T-cell (primary cell): ENCODE measurements at regions not wholly inside any gene's neighbourhood (a gene's known extent, or its start where the extent isn't known, plus 50 kb on each side); places are given as distances from the start of the nearest gene placed in this dataset.

ENCODE experiments used
- ATAC-seq, 4 experiments: fragments of 200-7000 bp in 3 of 4; fragments of 150-1000 bp in 1 of 4; cut with Tn5 transposase; replicated peaks in 1 of 4; 1 replicate in 3 of 4; 2 replicates in 1 of 4; pipeline ENCODE4 v1.10.0; 2021; ENCODE audit warnings: moderate library complexity in 3 of 4, mild to moderate bottlenecking in 2 of 4, moderate number of reproducible peaks in 1 of 4
- CTCF ChIA-PET, 2 donors: fragments of 300-600 bp; sonication (Branson Sonifier 250); formaldehyde crosslinking; loops; one replicate each; lab custom pipeline; 2022; ENCODE audit warnings: antibody characterized with exemption in 2 of 2; lab: Charles Lee
- POLR2A ChIA-PET, 2 donors: fragments of 300-600 bp; sonication (Branson Sonifier 250); formaldehyde crosslinking; loops; one replicate each; lab custom pipeline; 2022; ENCODE audit warnings: antibody characterized with exemption in 2 of 2; lab: Charles Lee
- DNase-seq, 35 experiments: peaks; one replicate each; pipeline versions ENCODE4 v3.0.0 to v3.0.0-alpha.2; 2013 to 2023
- H3K27ac ChIP-seq: one replicate; pipeline ENCODE4 v1.5.1; 2013; ENCODE audit warnings: low read length
- H3K27me3 ChIP-seq, 2 experiments: replicated peaks in 1 of 2; 1 replicate in 1 of 2; 2 replicates in 1 of 2; pipeline versions ENCODE4 v1.6.1 to v1.7.0; 2013; ENCODE audit warnings: low read length in 1 of 2, mixed read lengths in 1 of 2; ENCODE audit not compliant: control insufficient read depth in 2 of 2, insufficient read depth in 2 of 2; ENCODE audit errors: extremely low read depth in 1 of 2
- H3K36me3 ChIP-seq, 2 donors: 1 replicate in 1 of 2; 2 replicates in 1 of 2; pipeline versions ENCODE4 v1.6.1 to v1.7.0; 2013; ENCODE audit warnings: low read length in 1 of 2; ENCODE audit not compliant: control insufficient read depth in 2 of 2, insufficient read depth in 1 of 2; ENCODE audit errors: extremely low read depth in 1 of 2
- H3K4me1 ChIP-seq, 2 experiments: 1 replicate in 1 of 2; 2 replicates in 1 of 2; pipeline versions ENCODE4 v1.6.1 to v1.7.0; 2013; ENCODE audit warnings: low read length in 2 of 2, mixed read lengths in 1 of 2; ENCODE audit not compliant: insufficient read depth in 2 of 2, control insufficient read depth in 1 of 2; ENCODE audit errors: extremely low read depth in 1 of 2
- H3K4me3 ChIP-seq, 2 donors: 1 replicate in 1 of 2; 2 replicates in 1 of 2; pipeline versions ENCODE4 v1.5.1 to v1.7.0; 2013; ENCODE audit warnings: mild to moderate bottlenecking in 2 of 2, low read length in 1 of 2, moderate library complexity in 1 of 2; ENCODE audit not compliant: control insufficient read depth in 1 of 2; ENCODE audit errors: extremely low read depth in 1 of 2
- H3K9me3 ChIP-seq: 2 replicates; pipeline ENCODE4 v1.7.0; 2013
- H3K27ac Mint-ChIP-seq, 2 donors: one replicate each; pipeline ENCODE4 v1.8.0; 2020 to 2021; ENCODE audit warnings: mild to moderate bottlenecking in 2 of 2, mixed read lengths in 2 of 2
- H3K27me3 Mint-ChIP-seq, 2 donors: one replicate each; pipeline ENCODE4 v1.8.0; 2021 to 2022; ENCODE audit warnings: mixed read lengths in 2 of 2
- H3K36me3 Mint-ChIP-seq: one replicate; pipeline ENCODE4 v1.8.0; 2021; ENCODE audit warnings: mixed read lengths
- H3K4me1 Mint-ChIP-seq, 3 donors: one replicate each; pipeline ENCODE4 v1.8.0; 2020 to 2022; ENCODE audit warnings: mixed read lengths in 3 of 3, mild to moderate bottlenecking in 1 of 3
- H3K4me3 Mint-ChIP-seq, 3 donors: one replicate each; pipeline ENCODE4 v1.8.0; 2020 to 2022; ENCODE audit warnings: mild to moderate bottlenecking in 3 of 3, mixed read lengths in 3 of 3, moderate library complexity in 3 of 3
- H3K9me3 Mint-ChIP-seq, 3 donors: one replicate each; pipeline ENCODE4 v1.8.0; 2020 to 2022; ENCODE audit warnings: mixed read lengths in 3 of 3
- WGBS: methylation state at CpG from one replicate; pipeline ENCODE4 v1.1.5; 2013; ENCODE audit warnings: missing lambda C conversion rate; ENCODE audit not compliant: insufficient coverage; 5-methylcytosine and 5-hydroxymethylcytosine counted together

GRCh38 chr2:100675373-100675772, 112.6 kb downstream of the PDCL3 start:
- no peaks in the 10 kb centered on the region for H3K36me3 ChIP-seq

GRCh38 chr2:100675855-100676254, 113.1 kb downstream of the PDCL3 start:
- POLR2A ChIA-PET: no interaction called here
- Histone ChIP-seq H3K4me1 (peaks cover 3 to 6% of the 10 kb centered on the region in 2 experiments), H3K27me3 (no peaks in the 10 kb centered on the region), H3K36me3 (no peaks in the 10 kb centered on the region), H3K9me3 (no peaks in the 10 kb centered on the region), H3K27ac (no peak overlapping the region), H3K4me3 (no peak overlapping the region)
- CTCF ChIA-PET: interaction anchor here in 1 of 2 donors (0.5 to 0.6 kb wide), 2 partner anchors 46 to 1141 kb away, joined by 3 read pairs; no protein-coding TSS in a partner anchor
- Mint-ChIP-seq H3K27ac (no peak overlapping the region), H3K27me3 (peaks cover 0 to 1% of the 10 kb centered on the region in 2 donors), H3K36me3 (no peaks in the 10 kb centered on the region), H3K9me3 (no peaks in the 10 kb centered on the region), H3K4me3 (no peak overlapping the region), H3K4me1 (peaks cover 13 to 22% (median 18%) of the 10 kb centered on the region in 3 donors)
- ATAC-seq (no peak), DNase-seq (no peak)
- WGBS: 83% methylated on average over 3 of the region's 4 CpGs

More at GRCh38 chr2:100675373-100675772, 112.6 kb downstream of the PDCL3 start:
- H3K4me1 ChIP-seq: peaks cover 3 to 6% of the 10 kb centered on the region in 2 experiments
- ATAC-seq: no peak
- ChIA-PET POLR2A (no interaction called here), CTCF (interaction anchor here in 1 of 2 donors (0.6 kb wide), 1 partner anchor 1141 kb away, joined by 3 read pairs; no protein-coding TSS in a partner anchor)
- no peaks in the 10 kb centered on the region for H3K9me3 ChIP-seq
- H3K27me3 ChIP-seq: no peaks in the 10 kb centered on the region
- H3K4me3 ChIP-seq: no peak overlapping the region
- DNase-seq: no peak
- Mint-ChIP-seq H3K27me3 (peaks cover 0 to 1% of the 10 kb centered on the region in 2 donors), H3K4me3 (no peak overlapping the region), H3K9me3 (no peaks in the 10 kb centered on the region), H3K27ac (no peak overlapping the region), H3K4me1 (peaks cover 9 to 17% (median 13%) of the 10 kb centered on the region in 3 donors), H3K36me3 (no peaks in the 10 kb centered on the region)
- H3K27ac ChIP-seq: no peak overlapping the region
- WGBS: 86% methylated on average over 2 of the region's 6 CpGs

- ATAC-seq (no peak), DNase-seq (no peak)
- Mint-ChIP-seq H3K27me3 (peaks cover 0 to 1% of the 10 kb centered on the region in 2 donors), H3K27ac (no peak overlapping the region), H3K36me3 (no peaks in the 10 kb centered on the region), H3K9me3 (no peaks in the 10 kb centered on the region), H3K4me3 (no peak overlapping the region), H3K4me1 (peaks cover 13 to 22% (median 18%) of the 10 kb centered on the region in 3 donors)
- POLR2A ChIA-PET: no interaction called here
- Histone ChIP-seq H3K4me1 (peaks cover 3 to 6% of the 10 kb centered on the region in 2 experiments), H3K9me3 (no peaks in the 10 kb centered on the region), H3K27me3 (no peaks in the 10 kb centered on the region), H3K27ac (no peak overlapping the region), H3K36me3 (no peaks in the 10 kb centered on the region), H3K4me3 (no peak overlapping the region)
- CTCF ChIA-PET: interaction anchor here in 1 of 2 donors (0.5 to 0.9 kb wide), 2 partner anchors 9 to 47 kb away, joined by 3 read pairs; no protein-coding TSS in a partner anchor
- 88% methylated on average over 3 of the region's 4 CpGs for WGBS
Observed at GRCh38 chr2:100676346-100676745, 113.6 kb downstream of the PDCL3 start.

GRCh38 chr2:100677611-100678185, 114.9 kb downstream of the PDCL3 start:
- H3K36me3 ChIP-seq: no peaks in the 10 kb centered on the region
- H3K27ac ChIP-seq: no peak overlapping the region
- no peak overlapping the region for H3K27ac Mint-ChIP-seq
- no peak for DNase-seq
- 58% methylated on average over 6 of the region's 11 CpGs for WGBS
- no peaks in the 10 kb centered on the region for H3K36me3 Mint-ChIP-seq
- ATAC-seq: no peak
- H3K9me3 ChIP-seq: no peaks in the 10 kb centered on the region
- H3K9me3 Mint-ChIP-seq: no peaks in the 10 kb centered on the region
- POLR2A ChIA-PET: no interaction called here
- peaks cover 13 to 22% (median 18%) of the 10 kb centered on the region in 3 donors for H3K4me1 Mint-ChIP-seq
- H3K4me3 ChIP-seq: no peak overlapping the region
- H3K27me3 ChIP-seq: no peaks in the 10 kb centered on the region
- H3K27me3 Mint-ChIP-seq: peaks cover 0 to 1% of the 10 kb centered on the region in 2 donors
- CTCF ChIA-PET: no interaction called here
- H3K4me1 ChIP-seq: peaks cover 3 to 6% of the 10 kb centered on the region in 2 experiments
- no peak overlapping the region for H3K4me3 Mint-ChIP-seq

- Mint-ChIP-seq H3K36me3 (no peaks in the 10 kb centered on the region), H3K4me3 (no peak overlapping the region), H3K4me1 (peaks cover 13 to 22% (median 18%) of the 10 kb centered on the region in 3 donors), H3K27me3 (peaks cover 0 to 1% of the 10 kb centered on the region in 2 donors), H3K27ac (no peak overlapping the region), H3K9me3 (peaks cover 5 to 10% (median 6%) of the 10 kb centered on the region in 3 donors)
- WGBS: 89% methylated on average over 3 of the region's 10 CpGs
- CTCF ChIA-PET: no interaction called here
- Histone ChIP-seq H3K27me3 (no peaks in the 10 kb centered on the region), H3K36me3 (no peaks in the 10 kb centered on the region), H3K27ac (no peak overlapping the region), H3K4me3 (no peak overlapping the region), H3K9me3 (no peaks in the 10 kb centered on the region), H3K4me1 (peaks cover 3 to 6% of the 10 kb centered on the region in 2 experiments)
- ATAC-seq (no peak), DNase-seq (no peak)
- POLR2A ChIA-PET: no interaction called here
Observed at GRCh38 chr2:100679211-100679610, 116.4 kb downstream of the PDCL3 start.

- Histone ChIP-seq H3K4me3 (no peak overlapping the region), H3K9me3 (peaks cover 5% of the 10 kb centered on the region), H3K27me3 (no peaks in the 10 kb centered on the region), H3K36me3 (no peaks in the 10 kb centered on the region), H3K4me1 (peaks cover 3 to 6% of the 10 kb centered on the region in 2 experiments), H3K27ac (no peak overlapping the region)
- no peak overlapping the region for H3K27ac Mint-ChIP-seq
- peaks cover 13 to 22% (median 18%) of the 10 kb centered on the region in 3 donors for H3K4me1 Mint-ChIP-seq
- no peak overlapping the region for H3K4me3 Mint-ChIP-seq
- H3K36me3 Mint-ChIP-seq: no peaks in the 10 kb centered on the region
- WGBS: 86% methylated on average over 6 of the region's 7 CpGs
- H3K27me3 Mint-ChIP-seq: peaks cover 0 to 5% of the 10 kb centered on the region in 2 donors
- ChIA-PET POLR2A (no interaction called here), CTCF (no interaction called here)
- no peak for ATAC-seq
- peaks cover 9 to 19% (median 16%) of the 10 kb centered on the region in 3 donors for H3K9me3 Mint-ChIP-seq
- DNase-seq: no peak
Observed at GRCh38 chr2:100682536-100682935, 119.7 kb downstream of the PDCL3 start.
